Transverse colon (tissue), 4 donors: ENCODE measurements at regions not wholly inside any gene's neighbourhood (a gene's known extent, or its start where the extent isn't known, plus 50 kb on each side); places are given as distances from the start of the nearest gene placed in this dataset.

Source experiments
- DNase-seq: peaks from one replicate; pipeline ENCODE4 v3.0.0-alpha.2; 2019
- H3K27ac ChIP-seq, 4 donors: fragments of 200-600 bp; sonication (generic); 2 replicates each; pipeline ENCODE4 v1.5.1; 2016 to 2018; ENCODE audit warnings: inconsistent platforms in 4 of 4
- H3K27me3 ChIP-seq: fragments of 200-600 bp; sonication (generic); 2 replicates; pipeline ENCODE4 v1.5.1; 2017; ENCODE audit warnings: inconsistent platforms
- H3K36me3 ChIP-seq, 4 donors: fragments of 200-600 bp; sonication (generic); 2 replicates each; pipeline ENCODE4 v1.5.1; 2017 to 2019; ENCODE audit warnings: inconsistent platforms in 4 of 4
- H3K4me1 ChIP-seq, 4 donors: fragments of 200-600 bp; sonication (generic); 2 replicates each; pipeline ENCODE4 v1.5.1; 2017 to 2020; ENCODE audit warnings: inconsistent platforms in 4 of 4
- H3K4me3 ChIP-seq, 4 donors: fragments of 200-600 bp; sonication (generic); 1 replicate in 1 of 4; 2 replicates in 3 of 4; pipeline versions ENCODE4 v1.5.1 to v1.6.1; 2017 to 2019; ENCODE audit warnings: inconsistent platforms in 4 of 4
- H3K9me3 ChIP-seq, 2 donors: fragments of 200-600 bp; sonication (generic); 2 replicates each; pipeline ENCODE4 v1.5.1; 2017 to 2019; ENCODE audit warnings: inconsistent platforms in 2 of 2
- CTCF ChIP-seq, 5 experiments: fragments of 200-600 bp in 3 of 5; fragments of 450-650 bp in 2 of 5; sonication (generic) in 3 of 5; IDR thresholded peaks; 1 replicate in 2 of 5; 2 replicates in 3 of 5; pipeline ENCODE4 v1.5.1; 2016 to 2017; ENCODE audit warnings: antibody characterized with exemption in 5 of 5, inconsistent platforms in 3 of 5, mild to moderate bottlenecking in 2 of 5, moderate library complexity in 1 of 5
- EP300 ChIP-seq: sonication (generic); formaldehyde crosslinking; IDR thresholded peaks from one replicate; pipeline ENCODE4 v1.6.1; 2017; ENCODE audit warnings: antibody characterized with exemption, low read depth
- POLR2A ChIP-seq: fragments of 450-650 bp; IDR thresholded peaks from one replicate; pipeline ENCODE4 v1.6.1; 2016; ENCODE audit warnings: antibody characterized with exemption, mild to moderate bottlenecking, moderate library complexity
- POLR2AphosphoS5 ChIP-seq, 3 donors: sonication (generic); formaldehyde crosslinking; IDR thresholded peaks; one replicate each; pipeline ENCODE4 v1.6.1; 2016; ENCODE audit warnings: antibody characterized with exemption in 3 of 3
- WGBS, 2 donors: methylation state at CpG; one replicate each; pipeline ENCODE4 v1.1.5; 2018; ENCODE audit warnings: low coverage in 1 of 2; 5-methylcytosine and 5-hydroxymethylcytosine counted together
- in situ Hi-C, 4 donors: fragments of 200-750 bp; cut with MboI; loops; one replicate each; pipeline versions ENCODE4 v1.15.0 to v1.15.1; 2017; ENCODE audit warnings: low sequenced_read_pairs in 3 of 4, low pct_ligation_motif_present in 1 of 4, low pct_unique_long_range_greater_than_20kb in 1 of 4
- intact Hi-C: fragments of 100-400 bp; cut with DNase I; formaldehyde crosslinking; loops from one replicate; pipeline ENCODE4 v1.15.1; 2023; ENCODE audit warnings: low total_unique reads

DNA sequence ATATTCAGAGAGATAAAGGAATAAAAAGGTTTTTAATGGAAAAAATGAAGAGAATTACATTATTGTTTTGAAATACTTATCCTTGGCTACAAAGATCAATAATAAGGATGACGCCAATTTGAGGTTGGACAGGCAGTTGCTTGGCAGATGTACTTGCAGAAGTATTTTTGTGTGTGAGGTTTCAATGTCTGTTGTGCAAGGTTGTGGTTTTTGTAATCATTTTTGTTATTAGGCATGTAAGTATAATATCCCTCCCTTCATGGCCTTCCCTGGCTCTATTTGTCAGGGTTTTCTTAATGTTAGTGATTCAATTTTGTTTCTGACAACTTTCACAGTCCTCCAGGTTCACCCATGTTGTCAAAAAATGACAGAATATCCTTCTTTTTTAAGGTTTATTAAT, 105.9 kb downstream of the OTOL1 start:
- no peak overlapping the region for H3K27ac ChIP-seq
- intact Hi-C loops (no loop called here), in situ Hi-C loops (no loop called here)
- TF ChIP-seq POLR2AphosphoS5 (IDR thresholded peaks at IDR 0.05), result no peak
- TF ChIP-seq POLR2A, result no peak
- no peak for TF ChIP-seq CTCF (IDR thresholded peaks at IDR 0.05)
- TF ChIP-seq EP300, result no peak
- DNase-seq, result no peak
- no peaks in the 10 kb centered on the region for H3K9me3 ChIP-seq
- WGBS, 2 donors, result 64 to 70% methylated on average over 1 of the region's 1 CpG
- H3K4me1 ChIP-seq, result no peaks in the 10 kb centered on the region
- no peak overlapping the region for H3K4me3 ChIP-seq
- H3K36me3 ChIP-seq, result no peaks in the 10 kb centered on the region
- no peaks in the 10 kb centered on the region for H3K27me3 ChIP-seq

- Histone ChIP-seq H3K9me3 (no peaks in the 10 kb centered on the region), H3K4me1 (no peaks in the 10 kb centered on the region), H3K4me3 (no peak overlapping the region), H3K27ac (no peak overlapping the region), H3K36me3 (no peaks in the 10 kb centered on the region), H3K27me3 (no peaks in the 10 kb centered on the region)
- no peak for DNase-seq
- TF ChIP-seq CTCF (IDR thresholded peaks at IDR 0.05), result no peak
- no peak for TF ChIP-seq EP300
- no peak for TF ChIP-seq POLR2AphosphoS5 (IDR thresholded peaks at IDR 0.05)
- TF ChIP-seq POLR2A, result no peak
- in situ Hi-C loops, result no loop called here
- intact Hi-C loops, result no loop called here
Observed at GRCh38 chr3:161602918-161603317, 106.3 kb downstream of the OTOL1 start.

DNA sequence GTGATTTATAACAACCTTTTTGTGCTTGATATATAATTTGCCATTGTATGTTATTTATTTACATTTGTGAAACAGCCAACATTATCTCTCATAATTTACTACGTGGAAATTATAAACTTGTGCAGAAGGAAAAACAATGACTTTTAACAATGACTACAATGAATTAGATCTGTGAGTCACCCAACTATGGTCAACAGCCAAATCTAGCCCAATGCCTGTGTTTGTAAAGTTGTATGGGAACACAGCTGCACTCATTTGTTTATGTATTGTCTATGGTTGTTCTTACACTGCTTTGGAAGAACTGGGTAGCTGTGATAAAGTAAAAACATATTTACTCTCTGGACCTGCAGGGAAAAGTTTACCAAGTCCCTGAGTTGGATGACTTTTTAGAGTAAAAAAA, 110.4 kb downstream of the OTOL1 start:
- no peak overlapping the region for H3K27ac ChIP-seq
- in situ Hi-C loops, result no loop called here
- intact Hi-C loops, result no loop called here
- TF ChIP-seq CTCF (IDR thresholded peaks at IDR 0.05) (no peak), EP300 (no peak), POLR2AphosphoS5 (IDR thresholded peaks at IDR 0.05) (no peak), POLR2A (no peak)
- H3K27me3 ChIP-seq, result no peaks in the 10 kb centered on the region
- H3K9me3 ChIP-seq, result no peaks in the 10 kb centered on the region
- no peaks in the 10 kb centered on the region for H3K4me1 ChIP-seq
- WGBS, 2 donors, result 31 to 38% methylated on average over 1 of the region's 1 CpG
- H3K4me3 ChIP-seq, result no peak overlapping the region
- no peaks in the 10 kb centered on the region for H3K36me3 ChIP-seq
- DNase-seq, result no peak

- intact Hi-C loops, result no loop called here
- in situ Hi-C loops, result no loop called here
- Histone ChIP-seq H3K27me3 (no peaks in the 10 kb centered on the region), H3K4me1 (no peaks in the 10 kb centered on the region), H3K36me3 (no peaks in the 10 kb centered on the region), H3K27ac (no peak overlapping the region), H3K9me3 (no peaks in the 10 kb centered on the region), H3K4me3 (no peak overlapping the region)
- TF ChIP-seq EP300 (no peak), CTCF (IDR thresholded peaks at IDR 0.05) (no peak), POLR2A (no peak), POLR2AphosphoS5 (IDR thresholded peaks at IDR 0.05) (no peak)
- no peak for DNase-seq
- WGBS, 2 donors, result 76% methylated on average over 1 of the region's 1 CpG; no CpG with 5 or more reads in 1 of the 2 donors
Observed at GRCh38 chr3:161619351-161619750, 122.7 kb downstream of the OTOL1 start.
